ENCODE measurements at regions not wholly inside any gene's neighbourhood (a gene's known extent, or its start where the extent isn't known, plus 50 kb on each side); places are given as distances from the start of the nearest gene placed in this dataset.

DNA sequence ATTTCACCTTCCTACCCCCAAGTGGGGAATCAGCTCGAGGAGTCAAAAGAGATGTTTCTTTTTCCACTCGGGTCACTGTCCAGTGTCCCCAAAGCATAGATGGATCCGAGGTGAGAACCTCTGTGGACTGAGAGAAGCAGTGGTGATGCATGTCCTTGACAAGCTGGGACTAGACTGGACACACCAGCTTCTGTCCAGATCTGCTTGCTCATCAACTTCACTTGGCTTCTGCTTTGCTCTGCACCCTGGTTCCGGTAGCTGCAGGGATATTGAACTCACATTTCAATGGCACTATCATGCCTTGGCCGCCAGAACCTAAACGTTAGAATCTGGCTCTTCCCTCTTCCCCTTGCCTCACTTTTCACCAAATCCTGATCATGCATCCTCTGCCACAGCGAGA is 50.3 kb upstream of the CXCL12 start:
- DNase-seq (ENCODE audit: low spot score), result no peak

DNA sequence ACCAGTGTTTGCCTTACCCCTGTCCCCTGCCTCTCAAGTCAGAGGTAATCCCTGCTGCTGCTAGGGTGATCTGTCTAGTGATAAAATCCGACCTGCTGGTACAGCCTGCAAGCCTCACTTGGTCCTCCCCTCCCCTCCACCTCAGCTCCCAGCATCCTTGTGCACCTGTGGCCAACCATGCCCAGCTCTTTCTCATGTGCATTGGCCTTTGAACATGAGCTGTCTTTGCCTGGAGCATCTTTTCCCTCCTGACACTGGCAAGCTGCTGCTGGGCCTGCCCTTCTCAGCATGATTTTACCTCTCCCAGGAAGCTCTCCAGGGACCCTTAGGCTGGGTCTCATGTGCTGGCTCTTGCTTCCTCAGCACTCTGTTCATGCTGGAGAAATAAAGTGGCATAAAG is 51.3 kb upstream of the CXCL12 start:
- DNase-seq (ENCODE audit: low spot score), result no peak

DNA sequence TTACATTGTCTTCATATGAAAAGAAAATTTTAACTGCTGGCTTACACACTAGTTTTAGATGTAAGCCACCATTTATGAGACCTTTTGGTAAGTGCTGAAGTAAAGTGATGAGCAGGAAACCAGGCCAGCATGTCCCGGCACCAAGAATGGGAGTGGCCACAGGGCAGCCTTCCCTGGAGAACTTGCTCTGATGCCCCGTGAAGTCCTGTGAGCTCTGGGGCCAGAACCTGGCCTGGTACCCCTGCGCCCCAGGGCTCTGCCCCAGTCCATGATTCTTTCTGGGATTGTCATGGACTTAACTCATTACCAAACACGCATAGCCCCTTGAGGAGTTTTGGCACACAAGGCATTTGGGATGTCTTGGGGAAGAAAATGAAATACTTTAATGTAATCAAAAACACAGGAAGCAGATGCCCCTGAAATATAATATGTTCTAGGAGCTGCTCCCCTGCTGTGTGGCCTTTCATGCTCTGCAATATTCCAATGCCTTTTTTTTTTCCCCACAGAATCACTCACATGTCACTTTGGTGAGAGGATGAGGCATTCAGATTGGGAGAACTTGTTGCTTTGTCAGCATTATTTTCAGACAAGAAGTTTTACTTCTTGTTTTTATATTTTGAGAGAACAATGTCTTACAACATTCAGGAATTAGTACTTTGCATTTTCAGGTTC is 53.1 kb upstream of the CXCL12 start:
- no peak for DNase-seq (ENCODE audit: low spot score)

DNA sequence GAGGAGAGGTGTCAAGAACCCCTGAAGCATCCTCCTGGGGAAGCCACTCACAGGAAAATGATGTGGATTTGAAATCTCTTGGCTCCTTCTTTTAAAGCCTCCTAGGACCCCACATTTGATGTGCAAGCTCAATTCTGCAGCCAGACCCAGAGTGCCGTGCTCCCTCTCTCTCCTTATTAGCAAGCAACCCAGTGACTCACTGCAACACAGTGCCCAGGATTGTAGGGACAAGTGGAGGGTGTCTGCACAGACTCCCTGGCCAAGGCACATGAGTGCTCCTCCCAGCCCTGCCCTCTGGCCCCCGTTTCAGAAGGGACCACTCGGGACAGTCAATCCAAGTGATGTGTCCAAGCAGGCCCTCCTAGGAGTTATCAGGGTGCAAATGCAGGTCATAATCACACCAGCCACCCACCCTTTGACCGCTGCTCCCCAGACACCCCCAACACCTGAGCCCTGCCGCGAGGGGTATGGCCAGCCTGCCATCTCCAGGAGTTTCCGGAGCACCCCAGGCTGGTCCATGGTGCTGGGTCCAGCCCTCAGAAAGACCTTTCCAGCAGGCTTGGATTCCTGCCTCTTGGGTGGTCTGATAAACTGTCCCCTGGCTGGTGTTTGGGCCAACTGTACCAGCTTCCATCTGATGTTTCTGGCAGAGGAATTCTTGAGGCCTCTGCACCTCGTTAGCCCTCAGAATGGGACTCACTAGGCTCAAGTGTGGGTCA is 54.5 kb upstream of the CXCL12 start:
- no peak for DNase-seq (ENCODE audit: low spot score)

DNA sequence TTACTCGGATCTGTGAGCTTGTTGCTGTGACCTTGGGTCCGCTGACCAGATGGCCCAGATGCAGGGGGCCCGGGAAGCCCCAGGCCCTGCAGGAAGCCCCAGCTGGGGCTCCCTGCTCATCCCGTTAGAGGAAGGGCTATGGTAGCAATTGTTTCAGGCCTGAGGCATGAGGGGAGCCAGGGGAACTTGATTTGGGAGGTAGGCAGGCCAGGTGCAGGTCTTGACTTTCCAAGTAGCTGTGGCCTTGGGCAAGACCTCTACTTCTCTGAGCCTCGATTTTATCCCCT is 55.0 kb upstream of the CXCL12 start:
- DNase-seq (ENCODE audit: low spot score), result no peak

DNA sequence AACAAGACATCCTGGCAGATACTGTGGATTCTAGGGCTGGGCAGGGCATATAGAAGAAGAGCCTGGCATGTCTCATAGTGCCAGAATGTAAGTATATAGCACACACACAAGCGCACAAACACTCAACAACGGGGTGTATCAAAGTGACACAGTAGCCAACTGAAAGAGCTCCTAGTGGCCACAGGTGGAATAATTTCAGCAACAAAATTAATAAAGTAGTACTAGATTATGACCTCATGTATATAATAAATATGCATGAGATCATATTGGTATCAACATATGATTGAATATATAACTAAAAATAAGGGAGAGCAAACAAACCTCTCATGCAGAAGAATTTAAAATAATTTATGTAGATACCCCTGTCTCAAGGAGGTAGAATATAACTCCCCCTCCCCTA is 72.4 kb upstream of the CXCL12 start:
- no peak for DNase-seq (ENCODE audit: low spot score)

DNA sequence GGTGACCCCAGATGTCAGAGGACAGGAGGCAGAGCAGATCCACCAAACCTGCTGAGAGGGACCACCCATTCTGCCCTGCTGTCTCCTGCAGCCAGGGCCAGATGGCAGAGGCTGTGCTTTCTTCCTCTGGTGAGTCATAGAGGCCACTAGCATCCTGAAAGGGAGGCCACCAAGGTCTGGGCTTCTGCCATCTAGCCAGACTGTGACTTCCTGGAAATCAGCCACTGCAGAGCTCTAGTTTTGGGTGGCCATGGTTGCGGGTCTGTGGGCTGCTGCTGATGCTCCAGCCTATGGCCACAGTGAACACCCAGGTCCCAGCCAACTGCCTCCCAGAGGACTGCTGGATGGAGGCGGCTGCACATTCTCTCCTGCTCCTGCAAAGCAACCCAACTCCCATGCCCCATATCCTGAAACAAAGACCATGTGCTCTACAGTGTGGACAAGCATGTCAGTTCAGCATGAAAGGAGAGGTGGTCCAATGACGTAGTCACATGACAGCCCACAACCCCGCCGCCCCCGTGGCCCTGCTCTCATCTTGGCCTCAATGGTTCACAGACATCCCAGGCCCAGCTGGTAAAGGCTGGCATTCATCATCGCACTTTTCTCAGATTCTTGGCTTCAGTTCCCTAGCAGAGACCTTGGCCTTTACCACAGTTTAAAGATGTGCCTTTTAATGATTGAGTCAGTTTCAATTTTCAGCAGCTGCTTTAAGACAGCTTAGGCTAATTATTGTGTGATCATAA is 73.9 kb upstream of the CXCL12 start:
- DNase-seq (ENCODE audit: low spot score), result no peak

DNA sequence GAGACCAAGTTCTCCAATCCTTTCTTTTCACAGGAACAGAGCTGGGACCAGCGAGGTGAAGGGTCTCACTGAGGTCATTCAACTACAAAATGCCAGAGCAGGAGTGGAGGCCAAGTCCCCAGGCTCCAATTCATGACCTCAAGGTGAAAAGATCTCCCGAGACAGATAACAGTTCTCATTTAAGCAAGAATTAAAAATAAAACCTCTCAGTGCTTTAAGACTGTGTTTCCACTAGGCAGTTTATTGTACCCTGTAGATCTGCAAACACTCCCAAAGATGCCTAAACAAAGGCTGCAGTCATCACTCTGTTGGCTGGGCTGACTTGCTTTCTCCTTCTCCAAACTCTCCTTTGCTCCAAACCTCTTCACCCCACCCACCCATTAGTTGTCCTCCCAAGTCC is 74.8 kb upstream of the CXCL12 start:
- DNase-seq (ENCODE audit: low spot score), result no peak

DNA sequence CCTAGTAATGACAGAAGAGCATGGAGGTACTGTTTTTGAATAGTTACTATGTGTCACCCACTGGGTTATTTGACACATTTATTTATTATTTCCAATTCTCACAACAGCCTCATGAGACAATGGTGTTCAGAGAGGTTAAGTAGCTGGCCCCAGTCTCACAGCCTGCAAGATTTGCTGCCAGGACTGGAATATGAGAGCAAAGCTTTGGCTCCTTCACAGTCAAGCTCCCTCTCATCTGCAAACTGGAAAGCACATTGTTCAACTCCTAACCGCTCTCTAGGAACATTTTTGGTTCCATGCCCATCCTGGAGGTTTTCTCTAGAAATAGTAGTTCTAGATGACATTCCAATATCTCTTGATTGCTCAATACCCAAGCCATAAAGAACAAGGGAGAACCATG is 75.5 kb upstream of the CXCL12 start:
- no peak for DNase-seq (ENCODE audit: low spot score)

DNA sequence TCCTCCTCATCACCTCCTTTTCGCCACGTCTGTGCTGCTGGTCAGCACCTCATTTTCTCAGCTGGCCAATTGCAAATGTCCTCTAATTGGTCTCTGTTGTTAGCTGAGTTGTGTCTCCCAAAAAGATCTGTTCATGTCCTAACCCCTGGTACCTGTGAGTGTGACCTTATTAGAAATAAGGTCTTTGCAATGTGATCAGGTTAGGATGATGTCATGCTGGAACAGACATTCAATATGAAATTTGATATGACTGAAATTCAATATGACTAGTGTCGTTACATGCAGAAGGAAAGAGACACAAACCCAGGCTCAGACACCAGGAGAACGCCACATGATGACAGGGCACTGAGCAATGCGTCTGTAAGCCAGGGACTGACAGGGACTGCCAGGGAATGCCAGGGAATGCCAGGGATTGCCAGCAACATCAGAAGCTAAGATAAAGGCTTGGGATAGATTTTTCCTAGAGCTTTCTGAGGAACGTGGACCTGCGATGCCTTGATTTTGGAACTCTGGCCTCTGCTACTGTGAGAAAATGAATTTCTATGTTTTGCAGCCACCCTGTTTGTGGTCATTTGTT is 77.5 kb upstream of the CXCL12 start:
- DNase-seq (ENCODE audit: low spot score), result no peak

DNA sequence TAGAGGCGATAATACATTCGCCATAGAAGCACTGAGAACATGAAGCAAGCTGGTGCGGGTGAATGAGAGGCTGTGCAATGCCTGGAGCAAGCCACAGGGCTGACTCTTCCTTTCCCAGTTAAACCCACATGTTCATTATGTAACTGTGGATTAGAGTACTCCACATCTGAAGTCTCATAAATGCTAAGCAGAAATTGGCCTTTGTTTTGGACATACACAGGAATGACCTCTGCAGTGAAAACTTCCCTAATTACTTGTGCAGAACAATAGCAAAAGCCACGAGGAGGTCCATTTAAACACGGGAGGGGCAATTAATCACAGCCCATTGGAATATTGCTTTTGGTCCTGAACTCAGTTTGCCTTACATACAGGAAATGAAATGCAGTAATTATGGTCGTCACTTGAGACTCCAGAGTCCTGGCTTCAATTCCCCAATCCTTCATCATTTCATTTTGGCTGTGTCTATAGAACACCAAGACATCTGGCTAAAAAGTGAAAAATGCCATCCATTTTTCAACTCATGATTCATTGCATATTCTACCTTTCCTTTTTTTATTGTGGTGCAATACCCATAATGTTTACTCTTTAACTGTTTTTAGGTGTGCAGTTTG is 78.7 kb upstream of the CXCL12 start:
- DNase-seq (ENCODE audit: low spot score), result no peak

DNA sequence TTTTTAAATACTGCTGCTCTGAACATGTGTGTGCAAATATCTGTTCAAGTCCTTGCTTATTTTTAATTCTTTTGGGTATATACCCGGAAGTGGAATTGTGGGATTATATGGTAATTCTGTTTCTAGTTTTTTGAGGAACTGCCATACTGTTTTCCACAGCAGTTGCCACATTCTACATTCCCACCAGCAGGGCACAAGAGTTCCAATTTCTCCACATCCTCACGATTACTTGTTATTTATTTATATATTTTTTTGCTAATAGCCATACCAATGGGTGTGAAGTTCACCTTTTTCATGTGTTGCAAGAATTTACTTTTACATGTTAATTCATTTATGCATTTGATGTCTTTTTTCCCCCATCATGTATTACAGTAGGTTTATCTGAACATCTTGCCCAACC is 79.6 kb upstream of the CXCL12 start:
- DNase-seq (ENCODE audit: low spot score), result no peak

DNA sequence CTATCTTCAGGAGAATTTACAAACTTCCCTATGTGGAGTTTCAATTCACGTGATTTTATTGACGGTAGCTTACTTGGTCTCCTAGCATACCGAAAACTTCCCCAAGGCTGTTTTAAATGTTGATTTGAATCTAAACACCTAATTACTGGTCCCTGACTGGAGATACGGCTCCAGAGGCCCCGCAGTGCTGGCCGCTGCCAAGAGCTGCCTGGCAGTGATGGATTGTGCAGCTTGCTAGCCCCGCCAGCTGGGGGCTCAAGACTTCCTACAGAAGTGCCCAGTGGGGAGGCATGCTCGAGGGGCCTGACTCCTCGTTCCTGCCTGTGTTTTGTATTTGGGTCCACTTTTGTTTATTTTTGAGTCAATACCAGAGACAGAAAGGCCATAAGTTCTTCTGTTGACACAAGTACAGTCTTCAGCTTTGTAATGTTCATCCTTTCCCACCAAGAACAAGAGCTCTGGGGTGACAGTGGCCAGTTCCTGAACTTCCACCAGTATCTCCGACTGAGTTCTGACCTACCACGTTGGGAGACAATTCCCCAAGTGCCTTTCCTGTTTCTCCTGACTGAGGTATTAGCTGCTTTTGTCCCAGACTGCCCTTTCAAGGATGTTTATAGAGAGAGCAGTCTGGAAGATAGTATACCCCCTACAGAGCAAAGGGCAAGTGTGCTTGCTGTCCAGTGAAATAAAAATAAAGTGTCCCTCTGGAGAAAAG is 80.7 kb upstream of the CXCL12 start:
- DNase-seq (ENCODE audit: low spot score), result no peak

DNA sequence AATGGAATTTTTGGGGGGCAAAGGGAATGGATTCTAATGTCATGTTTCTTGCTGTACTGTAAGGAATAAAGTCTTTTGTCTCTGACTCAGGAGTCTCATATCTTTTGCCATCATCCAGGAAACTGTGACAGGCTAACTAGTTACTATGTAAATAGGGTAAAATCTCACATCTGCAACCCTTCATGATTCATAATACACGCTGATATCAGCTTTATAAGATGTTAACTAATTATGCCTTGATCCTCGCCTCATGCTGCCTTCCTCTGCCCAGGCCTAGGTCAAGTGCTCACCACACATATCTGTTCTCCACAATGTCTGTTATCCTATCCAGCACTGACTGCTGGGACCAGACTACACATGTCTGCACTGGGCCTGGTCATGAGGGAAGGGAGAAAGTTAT is 81.3 kb upstream of the CXCL12 start:
- DNase-seq (ENCODE audit: low spot score), result no peak

DNA sequence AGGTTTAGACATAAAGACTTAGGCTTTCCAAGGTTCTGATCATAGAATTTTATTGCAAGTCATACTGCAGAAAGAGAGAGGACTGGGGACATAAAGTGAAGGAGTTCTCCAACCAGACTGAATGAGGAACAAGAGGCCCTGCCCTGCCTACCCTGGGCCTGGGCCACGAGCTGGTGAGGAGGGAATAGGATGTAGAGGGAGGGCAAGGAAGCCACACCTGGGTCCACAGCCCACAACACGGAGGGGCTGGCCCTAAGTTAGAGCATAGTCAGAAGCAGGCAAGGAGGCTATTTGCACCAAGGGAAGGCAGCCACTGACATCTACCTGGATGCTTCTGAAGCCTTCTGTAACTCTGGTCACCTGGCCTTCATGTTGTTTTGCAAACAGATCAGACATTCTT is 82.2 kb upstream of the CXCL12 start:
- no peak for DNase-seq (ENCODE audit: low spot score)

DNA sequence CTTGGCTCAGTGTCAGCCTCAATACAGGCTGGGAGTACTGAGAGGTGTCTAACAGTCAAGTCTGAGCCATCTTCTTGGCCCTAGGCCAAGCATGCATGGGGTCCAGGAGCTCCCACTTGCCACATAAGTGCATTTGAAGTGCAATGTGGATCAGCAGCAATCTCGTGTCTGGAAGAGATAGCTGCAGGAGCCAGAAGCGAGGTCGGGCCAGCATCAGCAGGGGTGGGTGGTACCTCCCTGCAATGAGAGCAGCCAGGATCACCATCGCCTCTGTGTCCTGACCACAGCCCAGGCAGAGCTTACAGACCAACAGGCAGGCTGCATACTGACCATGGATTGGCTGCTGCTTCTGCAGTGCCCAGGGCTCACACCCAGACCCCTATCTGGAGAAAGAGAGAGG is 83.0 kb upstream of the CXCL12 start:
- DNase-seq (ENCODE audit: low spot score), result no peak

DNA sequence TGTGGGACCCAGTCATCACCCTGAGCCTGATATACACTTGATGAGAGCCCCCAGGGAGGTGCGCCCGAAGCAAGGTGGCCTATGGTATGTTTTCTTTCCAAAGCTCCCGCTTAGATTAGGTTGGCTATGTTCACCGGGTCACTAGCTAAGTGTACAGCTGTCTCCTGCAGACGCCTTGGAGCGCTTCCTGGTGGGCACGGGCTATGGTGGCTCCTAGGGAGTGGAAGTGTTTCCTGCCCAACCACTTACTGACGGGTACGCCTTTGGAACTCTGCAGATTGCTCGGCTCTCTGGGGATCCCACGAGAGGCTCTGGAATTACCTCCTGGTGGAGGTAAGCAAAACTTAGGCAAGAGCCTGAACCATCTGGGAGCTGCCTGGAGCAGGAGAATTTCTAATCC is 83.6 kb upstream of the CXCL12 start:
- no peak for DNase-seq (ENCODE audit: low spot score)

DNA sequence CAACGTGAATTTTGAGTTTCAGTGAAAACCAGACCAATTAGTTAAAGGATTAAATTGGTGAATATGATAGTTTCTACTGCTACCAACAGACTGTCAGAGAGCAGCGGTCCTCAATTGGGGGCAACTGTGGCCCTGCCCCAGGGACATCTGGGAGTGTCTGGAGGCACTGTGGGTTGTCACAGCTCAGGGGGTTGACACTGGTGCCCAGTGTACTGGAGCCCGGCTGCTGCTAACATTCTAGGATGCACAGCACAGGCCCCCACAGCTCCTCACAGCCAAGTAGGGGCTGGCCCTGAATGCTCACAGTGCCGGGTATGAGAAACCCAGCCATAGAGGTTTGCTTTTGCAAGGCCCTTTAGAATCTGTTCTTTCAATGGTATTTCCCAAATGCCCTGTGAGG is 84.1 kb upstream of the CXCL12 start:
- no peak for DNase-seq (ENCODE audit: low spot score)

DNA sequence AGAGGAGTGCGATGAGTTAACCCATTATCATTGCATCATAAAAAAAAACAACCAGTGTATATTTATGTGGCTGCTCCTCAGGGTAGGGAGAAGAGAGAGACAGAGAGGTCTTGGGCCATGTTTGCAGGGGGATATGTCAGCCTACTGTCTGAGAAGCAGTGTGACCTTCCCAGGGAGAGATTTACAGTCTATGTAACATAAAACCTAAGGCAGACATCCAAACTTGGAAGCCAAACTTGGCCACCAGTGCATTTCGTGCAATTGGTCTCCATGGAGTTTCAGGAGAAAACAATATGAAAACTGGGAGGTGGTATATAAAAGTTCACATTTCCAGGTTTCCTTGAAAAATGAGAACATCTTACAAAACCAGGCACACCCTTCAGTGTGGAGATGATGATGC is 85.9 kb upstream of the CXCL12 start:
- DNase-seq (ENCODE audit: low spot score), result no peak

DNA sequence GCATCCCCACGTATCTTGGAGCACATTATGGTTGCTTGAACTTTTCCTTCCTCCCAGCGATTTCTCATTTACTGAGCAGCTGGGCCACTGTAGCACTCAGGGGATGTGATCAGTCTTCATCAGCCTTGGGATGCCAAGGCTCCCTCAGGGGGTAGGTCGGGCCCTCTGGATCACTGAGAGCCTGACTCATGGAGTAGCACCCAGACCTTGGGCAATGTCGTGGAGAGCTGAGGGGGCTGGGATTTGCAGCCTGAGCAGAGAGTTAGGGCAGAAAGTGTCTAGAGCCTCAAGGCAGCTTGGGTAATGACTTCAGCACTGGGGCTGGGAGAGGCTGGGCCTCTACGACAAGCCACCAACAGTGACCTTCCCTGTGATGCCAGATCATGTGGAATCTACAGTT is 86.5 kb upstream of the CXCL12 start:
- DNase-seq (ENCODE audit: low spot score), result no peak

DNA sequence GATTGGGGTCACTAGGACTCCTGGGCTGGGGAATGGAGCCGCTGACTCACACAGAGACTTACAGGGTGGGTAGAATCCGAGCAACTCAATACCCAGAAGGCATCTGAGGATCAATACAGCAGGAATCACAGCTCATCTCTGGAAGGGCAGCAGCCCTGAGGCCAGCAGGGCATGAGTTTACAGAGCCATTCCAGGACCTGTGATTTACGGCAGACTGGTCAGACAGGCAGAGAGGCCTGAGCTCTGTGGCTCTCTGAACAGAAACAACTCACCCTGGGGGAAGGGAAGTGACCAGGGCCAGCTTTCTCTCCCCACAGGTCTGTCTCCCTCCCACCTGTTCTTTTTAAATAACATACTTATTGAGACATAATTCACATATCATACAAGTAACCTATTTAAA is 88.2 kb upstream of the CXCL12 start:
- no peak for DNase-seq (ENCODE audit: low spot score)

DNA sequence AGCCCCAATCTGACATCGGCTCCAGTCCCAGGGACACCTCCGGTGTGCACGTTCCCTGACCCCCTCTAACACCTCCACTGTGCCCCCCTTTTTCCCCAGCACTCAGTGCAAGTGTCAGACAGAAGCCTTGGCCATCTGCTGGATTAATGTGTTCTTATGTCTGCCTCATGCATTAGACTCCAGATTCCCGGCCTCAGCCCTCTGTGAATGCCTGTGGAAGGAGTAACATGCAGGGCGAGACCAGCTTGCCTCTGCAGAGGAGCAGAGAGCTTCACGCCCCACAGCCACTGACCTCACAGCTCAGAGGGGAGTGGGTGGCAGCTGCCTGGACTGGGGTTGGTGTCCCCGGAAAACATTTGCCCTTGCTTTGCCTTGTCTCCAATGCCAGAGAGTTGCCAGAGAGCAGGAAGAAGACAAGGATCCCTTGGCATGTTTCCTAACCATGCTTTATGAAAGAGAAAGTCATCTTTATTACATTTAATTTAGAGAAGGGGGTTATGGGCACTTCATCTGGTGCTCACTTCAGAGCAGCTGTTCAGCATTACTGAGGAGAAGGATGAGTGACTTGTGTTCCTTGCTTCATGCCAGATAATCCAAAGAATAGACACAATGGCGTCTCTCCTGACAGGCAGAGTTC is 91.6 kb upstream of the CXCL12 start:
- no peak for DNase-seq (ENCODE audit: low spot score)

Data from CD4-positive, alpha-beta T cell treated with Interleukin-15 for 4 hours (primary cell).